ENCODE measurements at regions not wholly inside any gene's neighbourhood (a gene's known extent, or its start where the extent isn't known, plus 50 kb on each side); places are given as distances from the start of the nearest gene placed in this dataset.

DNA sequence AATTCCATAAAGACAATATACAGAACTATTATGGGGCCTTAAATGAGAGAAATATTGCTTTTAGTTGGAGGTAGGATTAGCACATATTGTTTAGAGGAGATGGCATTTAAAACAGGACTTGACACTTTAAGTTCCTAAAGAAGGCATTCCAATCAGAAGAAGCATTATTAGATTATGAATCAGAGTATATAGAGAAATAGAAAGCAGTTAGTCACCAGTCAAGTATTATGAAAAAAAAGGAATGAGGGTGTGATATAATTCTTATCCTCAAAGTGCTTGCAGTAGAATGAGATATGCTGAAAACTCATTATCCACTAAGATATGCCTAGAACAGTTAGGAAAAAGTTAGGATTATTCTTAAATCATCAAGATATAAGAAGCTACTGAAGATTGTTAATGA lies 456.2 kb downstream of the ZNF385D start:
- no peak for TF ChIP-seq POLR2A (IDR thresholded peaks at IDR 0.05)
- TF ChIP-seq, protein P1, sequence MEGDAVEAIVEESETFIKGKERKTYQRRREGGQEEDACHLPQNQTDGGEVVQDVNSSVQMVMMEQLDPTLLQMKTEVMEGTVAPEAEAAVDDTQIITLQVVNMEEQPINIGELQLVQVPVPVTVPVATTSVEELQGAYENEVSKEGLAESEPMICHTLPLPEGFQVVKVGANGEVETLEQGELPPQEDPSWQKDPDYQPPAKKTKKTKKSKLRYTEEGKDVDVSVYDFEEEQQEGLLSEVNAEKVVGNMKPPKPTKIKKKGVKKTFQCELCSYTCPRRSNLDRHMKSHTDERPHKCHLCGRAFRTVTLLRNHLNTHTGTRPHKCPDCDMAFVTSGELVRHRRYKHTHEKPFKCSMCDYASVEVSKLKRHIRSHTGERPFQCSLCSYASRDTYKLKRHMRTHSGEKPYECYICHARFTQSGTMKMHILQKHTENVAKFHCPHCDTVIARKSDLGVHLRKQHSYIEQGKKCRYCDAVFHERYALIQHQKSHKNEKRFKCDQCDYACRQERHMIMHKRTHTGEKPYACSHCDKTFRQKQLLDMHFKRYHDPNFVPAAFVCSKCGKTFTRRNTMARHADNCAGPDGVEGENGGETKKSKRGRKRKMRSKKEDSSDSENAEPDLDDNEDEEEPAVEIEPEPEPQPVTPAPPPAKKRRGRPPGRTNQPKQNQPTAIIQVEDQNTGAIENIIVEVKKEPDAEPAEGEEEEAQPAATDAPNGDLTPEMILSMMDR (IDR thresholded peaks at IDR 0.05) = no peak
- Histone ChIP-seq H3K9me3 (peaks cover 0 to 3% (median 0%) of the 10 kb centered on the region in 4 donors), H3K4me1 (no peaks in the 10 kb centered on the region), H3K4me3 (no peak overlapping the region), H3K27ac (no peak overlapping the region), H3K27me3 (no peaks in the 10 kb centered on the region), H3K36me3 (no peaks in the 10 kb centered on the region)
- no peak for DNase-seq

DNA sequence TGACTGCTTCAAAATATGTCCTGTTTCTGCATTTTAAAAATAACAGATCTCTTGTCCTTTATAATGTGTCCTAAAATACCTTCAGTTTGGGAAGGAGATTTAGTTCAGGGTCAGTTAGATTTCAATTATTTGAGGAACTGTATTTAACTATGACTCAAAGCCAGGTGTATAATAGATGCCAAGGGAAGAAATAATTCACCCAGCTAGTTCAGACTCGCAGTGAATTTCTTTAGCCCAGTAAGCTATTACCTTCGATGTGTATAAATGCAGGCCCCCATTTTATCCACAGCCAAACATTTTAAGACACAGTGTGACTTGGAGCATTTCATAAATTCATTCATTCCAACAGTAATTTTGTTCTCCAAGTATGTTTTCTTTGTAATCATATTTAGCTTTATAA lies 458.0 kb downstream of the ZNF385D start:
- H3K4me3 ChIP-seq = no peak overlapping the region
- no peaks in the 10 kb centered on the region for H3K27me3 ChIP-seq
- no peak overlapping the region for H3K27ac ChIP-seq

DNA sequence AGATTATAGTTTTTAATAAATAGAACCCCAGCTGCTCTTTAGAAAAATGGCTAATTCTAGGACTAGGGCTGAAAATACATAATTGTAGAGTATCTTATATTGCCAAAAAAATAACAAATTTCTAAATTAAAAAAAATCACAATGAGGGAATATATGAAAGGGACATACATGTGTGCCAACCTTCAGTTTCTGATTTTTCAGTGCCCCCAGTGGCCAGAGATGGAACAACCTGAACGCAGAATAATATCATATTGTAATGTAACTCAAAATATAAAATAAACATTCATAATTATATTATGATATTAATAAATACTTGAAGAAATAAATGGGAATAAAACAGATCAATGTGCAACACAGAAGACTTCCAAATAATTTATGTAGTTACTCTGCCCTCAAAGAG lies 460.5 kb downstream of the ZNF385D start:
- no peak overlapping the region for H3K27ac ChIP-seq
- H3K27me3 ChIP-seq = no peaks in the 10 kb centered on the region
- TF ChIP-seq, protein P1 (IDR thresholded peaks at IDR 0.05) = peak in 1 of 6 experiments; percentile 25
- TF ChIP-seq POLR2A (IDR thresholded peaks at IDR 0.05) = no peak
- no peak overlapping the region for H3K4me3 ChIP-seq
- no peak for DNase-seq
- no peaks in the 10 kb centered on the region for H3K4me1 ChIP-seq
- no peaks in the 10 kb centered on the region for H3K36me3 ChIP-seq
- no peaks in the 10 kb centered on the region for H3K9me3 ChIP-seq

More for the DNA sequence above, 458.0 kb downstream of the ZNF385D start:
- Histone ChIP-seq H3K9me3 (no peaks in the 10 kb centered on the region), H3K4me1 (no peaks in the 10 kb centered on the region), H3K36me3 (no peaks in the 10 kb centered on the region)
- TF ChIP-seq, protein P1 (IDR thresholded peaks at IDR 0.05) = no peak
- TF ChIP-seq POLR2A (IDR thresholded peaks at IDR 0.05) = no peak
- no peak for DNase-seq

DNA sequence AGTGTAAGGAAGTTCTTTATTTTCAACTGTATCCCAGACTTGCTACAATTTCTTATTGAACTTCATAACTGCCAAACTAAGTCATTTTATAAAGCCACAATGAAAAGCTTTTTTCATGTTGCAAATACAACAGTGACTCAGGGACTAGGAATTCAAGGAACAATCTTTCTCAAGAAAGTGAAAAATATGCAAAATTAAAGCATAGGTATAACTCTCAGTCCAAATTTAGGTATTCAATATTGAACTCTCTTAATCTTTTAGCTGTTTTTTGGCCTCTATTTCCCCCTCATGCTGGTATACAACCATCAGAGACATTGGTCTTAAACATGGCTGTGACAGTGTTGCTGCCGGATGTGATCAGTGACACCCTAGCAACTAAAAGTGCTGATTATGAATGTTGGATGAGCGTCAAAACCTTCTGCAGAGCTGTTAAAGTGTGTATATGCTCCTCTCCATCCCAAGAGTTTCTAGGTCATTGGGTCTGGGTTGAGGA lies 476.9 kb downstream of the ZNF385D start:
- Histone ChIP-seq H3K4me3 (no peak overlapping the region), H3K27ac (no peak overlapping the region), H3K4me1 (no peaks in the 10 kb centered on the region), H3K27me3 (no peaks in the 10 kb centered on the region), H3K9me3 (no peaks in the 10 kb centered on the region), H3K36me3 (no peaks in the 10 kb centered on the region)
- TF ChIP-seq, protein P1 (IDR thresholded peaks at IDR 0.05) = no peak
- no peak for TF ChIP-seq POLR2A (IDR thresholded peaks at IDR 0.05)
- no peak for DNase-seq

DNA sequence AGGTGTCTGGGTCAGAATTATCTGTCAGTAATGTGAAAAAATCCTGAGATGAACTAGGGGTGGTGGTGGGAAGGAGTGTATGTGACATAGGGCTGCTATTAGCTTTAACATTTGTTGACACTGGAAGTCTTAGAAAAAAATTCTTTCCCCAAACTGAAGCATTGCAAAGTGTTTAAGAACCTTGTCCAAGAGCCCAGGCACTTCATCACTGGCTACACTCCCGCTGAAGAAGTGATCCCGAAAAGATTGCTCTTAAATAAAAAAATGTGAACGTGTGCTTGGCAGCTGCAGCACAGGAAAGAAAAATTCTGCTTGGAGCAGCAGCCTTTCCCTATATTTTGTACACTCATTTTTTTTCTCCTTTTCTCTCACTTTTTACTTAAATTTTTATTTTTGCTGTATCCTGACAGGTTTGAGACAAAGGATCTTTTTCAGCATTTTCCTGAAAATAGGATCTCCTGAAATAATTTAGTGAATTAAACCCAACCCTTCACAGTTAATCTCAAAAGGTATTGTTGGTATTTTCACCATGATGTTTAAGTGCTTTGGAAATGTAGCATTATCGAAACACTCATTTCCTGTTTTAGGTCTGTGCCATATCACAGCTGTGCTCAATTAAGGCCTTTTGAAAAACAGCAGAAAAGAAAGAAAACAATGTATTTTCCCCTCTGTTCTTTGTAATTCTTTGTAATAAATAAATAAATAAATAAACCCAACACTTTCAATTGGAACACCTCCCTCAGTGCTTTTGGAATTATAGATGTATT lies 477.6 kb downstream of the ZNF385D start:
- Histone ChIP-seq H3K27ac (no peak overlapping the region), H3K4me3 (no peak overlapping the region), H3K36me3 (no peaks in the 10 kb centered on the region), H3K9me3 (no peaks in the 10 kb centered on the region), H3K4me1 (no peaks in the 10 kb centered on the region), H3K27me3 (no peaks in the 10 kb centered on the region)
- TF ChIP-seq, protein P1 (IDR thresholded peaks at IDR 0.05) = no peak
- no peak for TF ChIP-seq POLR2A (IDR thresholded peaks at IDR 0.05)
- DNase-seq = no peak

Data from Peyer's patch (tissue), 4 donors.